ENCODE measurements at regions not wholly inside any gene's neighbourhood (a gene's known extent, or its start where the extent isn't known, plus 50 kb on each side); places are given as distances from the start of the nearest gene placed in this dataset.

GRCh38 chr3:31165399-31165860 lies 271.0 kb upstream of the GADL1 start:
- Histone ChIP-seq H2AFZ (ENCODE audit: low read length) (no peak overlapping the region), H3K4me2 (ENCODE audit: low read length) (no peak overlapping the region), H4K20me1 (ENCODE audit: insufficient read depth, low read length) (no peaks in the 10 kb centered on the region), H3K9me2 (ENCODE audit: low read depth, low read length) (no peaks in the 10 kb centered on the region), H3K36me3 (ENCODE audit: insufficient read depth, low read length) (no peaks in the 10 kb centered on the region), H3K79me2 (ENCODE audit: insufficient read depth, low read length) (no peaks in the 10 kb centered on the region), H3K4me3 (ENCODE audit: low read depth, low read length, poor library complexity, severe bottlenecking) (no peak overlapping the region), H3K9me3 (ENCODE audit: low read length) (no peaks in the 10 kb centered on the region), H3F3A (ENCODE audit: insufficient read depth, low read length) (no peaks in the 10 kb centered on the region), H3K27ac (ENCODE audit: low read depth, low read length, poor library complexity, severe bottlenecking) (no peak overlapping the region), H3K4me1 (ENCODE audit: insufficient read depth, low read length, severe bottlenecking) (no peaks in the 10 kb centered on the region), H3K9ac (ENCODE audit: low read length) (no peak overlapping the region), H3K27me3 (ENCODE audit: insufficient read depth, low read length) (no peaks in the 10 kb centered on the region)
- TF ChIP-seq EZH2 (IDR thresholded peaks at IDR 0.05; ENCODE audit: borderline replicate concordance, low read length) (no peak), CTCF (IDR thresholded peaks at IDR 0.05; ENCODE audit: low read length) (no peak)

GRCh38 chr3:31166249-31166885 lies 271.9 kb upstream of the GADL1 start:
- no peaks in the 10 kb centered on the region for H3K4me1 ChIP-seq (ENCODE audit: insufficient read depth, low read length, severe bottlenecking)
- H3K9ac ChIP-seq (ENCODE audit: low read length), result no peak overlapping the region
- H3K9me2 ChIP-seq (ENCODE audit: low read depth, low read length), result no peaks in the 10 kb centered on the region
- H3F3A ChIP-seq (ENCODE audit: insufficient read depth, low read length), result no peaks in the 10 kb centered on the region
- H3K27me3 ChIP-seq (ENCODE audit: insufficient read depth, low read length), result no peaks in the 10 kb centered on the region
- no peak overlapping the region for H3K4me3 ChIP-seq (ENCODE audit: low read depth, low read length, poor library complexity, severe bottlenecking)
- H2AFZ ChIP-seq (ENCODE audit: low read length), result no peak overlapping the region
- H3K36me3 ChIP-seq (ENCODE audit: insufficient read depth, low read length), result no peaks in the 10 kb centered on the region
- H3K9me3 ChIP-seq (ENCODE audit: low read length), result no peaks in the 10 kb centered on the region
- no peaks in the 10 kb centered on the region for H4K20me1 ChIP-seq (ENCODE audit: insufficient read depth, low read length)
- no peaks in the 10 kb centered on the region for H3K79me2 ChIP-seq (ENCODE audit: insufficient read depth, low read length)
- H3K4me2 ChIP-seq (ENCODE audit: low read length), result no peak overlapping the region
- TF ChIP-seq EZH2 (IDR thresholded peaks at IDR 0.05; ENCODE audit: borderline replicate concordance, low read length) (no peak), CTCF (IDR thresholded peaks at IDR 0.05; ENCODE audit: low read length) (no peak)
- no peak overlapping the region for H3K27ac ChIP-seq (ENCODE audit: low read depth, low read length, poor library complexity, severe bottlenecking)

GRCh38 chr3:31167666-31168065 lies 273.2 kb upstream of the GADL1 start:
- Histone ChIP-seq H2AFZ (ENCODE audit: low read length) (no peak overlapping the region), H3K9me3 (ENCODE audit: low read length) (no peaks in the 10 kb centered on the region), H4K20me1 (ENCODE audit: insufficient read depth, low read length) (no peaks in the 10 kb centered on the region)

More at GRCh38 chr3:31167666-31168065, 273.2 kb upstream of the GADL1 start:
- Histone ChIP-seq H3K4me1 (ENCODE audit: insufficient read depth, low read length, severe bottlenecking) (no peaks in the 10 kb centered on the region), H3K4me3 (ENCODE audit: low read depth, low read length, poor library complexity, severe bottlenecking) (no peak overlapping the region), H3F3A (ENCODE audit: insufficient read depth, low read length) (no peaks in the 10 kb centered on the region), H3K9me2 (ENCODE audit: low read depth, low read length) (no peaks in the 10 kb centered on the region), H3K27me3 (ENCODE audit: insufficient read depth, low read length) (no peaks in the 10 kb centered on the region), H3K79me2 (ENCODE audit: insufficient read depth, low read length) (no peaks in the 10 kb centered on the region), H3K9ac (ENCODE audit: low read length) (no peak overlapping the region), H3K27ac (ENCODE audit: low read depth, low read length, poor library complexity, severe bottlenecking) (no peak overlapping the region), H3K4me2 (ENCODE audit: low read length) (no peak overlapping the region), H3K36me3 (ENCODE audit: insufficient read depth, low read length) (no peaks in the 10 kb centered on the region)
- TF ChIP-seq CTCF (IDR thresholded peaks at IDR 0.05; ENCODE audit: low read length), result no peak
- TF ChIP-seq EZH2 (IDR thresholded peaks at IDR 0.05; ENCODE audit: borderline replicate concordance, low read length), result no peak
